Fibroblast of skin of back (primary cell): ENCODE measurements at regions not wholly inside any gene's neighbourhood (a gene's known extent, or its start where the extent isn't known, plus 50 kb on each side); places are given as distances from the start of the nearest gene placed in this dataset.
"Not testable (repeated sequence)": the region's sequence is repeated elsewhere in the genome, so short reads cannot be mapped to it uniquely, and the experiment has no call there.

Experiments
- DNase-seq: peaks from one replicate; pipeline ENCODE4 v3.0.0-alpha.2; 2013

DNA sequence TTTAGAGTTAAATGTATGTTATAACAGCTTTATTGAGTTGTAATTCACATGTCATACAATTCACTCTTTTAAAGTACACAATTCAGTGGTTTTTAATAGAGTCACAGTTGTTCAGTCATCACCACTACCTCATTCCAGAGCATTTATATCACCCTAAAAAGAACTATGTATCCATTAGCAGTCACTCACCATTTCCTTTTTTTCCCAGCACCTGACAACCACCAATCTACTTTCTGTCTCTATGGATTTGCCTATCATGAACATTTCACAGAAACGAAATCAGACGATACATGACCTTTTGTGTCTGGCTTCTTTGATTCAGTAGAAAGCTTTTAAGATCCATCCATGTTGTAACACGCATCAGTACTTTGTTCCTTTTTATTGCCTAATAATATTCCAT lies 52.9 kb upstream of the FRAS1 start:
- peak; percentile 11 for DNase-seq

- no peak for DNase-seq
Observed at GRCh38 chr4:78005086-78005485, 52.0 kb upstream of the FRAS1 start.

DNA sequence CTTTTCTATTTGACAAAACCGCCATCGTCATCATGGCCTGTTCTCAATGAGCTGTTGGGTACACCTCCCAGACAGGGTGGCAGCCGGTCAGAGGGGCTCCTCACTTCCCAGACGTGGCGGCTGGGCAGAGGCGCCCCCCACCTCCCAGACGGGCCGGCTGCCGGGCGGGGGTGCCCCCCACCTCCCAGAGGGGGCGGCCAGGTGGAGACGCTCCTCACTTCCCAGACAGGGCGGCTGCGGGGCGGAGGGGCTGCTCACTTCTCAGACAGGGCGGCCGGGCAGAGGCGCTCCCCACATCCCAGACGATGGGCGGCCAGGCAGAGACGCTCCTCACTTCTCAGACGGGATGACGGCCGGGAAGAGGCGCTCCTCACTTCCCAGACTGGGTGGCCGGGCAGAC lies 50.1 kb upstream of the FRAS1 start:
- not testable (repeated sequence) for DNase-seq
